ENCODE measurements at regions not wholly inside any gene's neighbourhood (a gene's known extent, or its start where the extent isn't known, plus 50 kb on each side); places are given as distances from the start of the nearest gene placed in this dataset.

DNA sequence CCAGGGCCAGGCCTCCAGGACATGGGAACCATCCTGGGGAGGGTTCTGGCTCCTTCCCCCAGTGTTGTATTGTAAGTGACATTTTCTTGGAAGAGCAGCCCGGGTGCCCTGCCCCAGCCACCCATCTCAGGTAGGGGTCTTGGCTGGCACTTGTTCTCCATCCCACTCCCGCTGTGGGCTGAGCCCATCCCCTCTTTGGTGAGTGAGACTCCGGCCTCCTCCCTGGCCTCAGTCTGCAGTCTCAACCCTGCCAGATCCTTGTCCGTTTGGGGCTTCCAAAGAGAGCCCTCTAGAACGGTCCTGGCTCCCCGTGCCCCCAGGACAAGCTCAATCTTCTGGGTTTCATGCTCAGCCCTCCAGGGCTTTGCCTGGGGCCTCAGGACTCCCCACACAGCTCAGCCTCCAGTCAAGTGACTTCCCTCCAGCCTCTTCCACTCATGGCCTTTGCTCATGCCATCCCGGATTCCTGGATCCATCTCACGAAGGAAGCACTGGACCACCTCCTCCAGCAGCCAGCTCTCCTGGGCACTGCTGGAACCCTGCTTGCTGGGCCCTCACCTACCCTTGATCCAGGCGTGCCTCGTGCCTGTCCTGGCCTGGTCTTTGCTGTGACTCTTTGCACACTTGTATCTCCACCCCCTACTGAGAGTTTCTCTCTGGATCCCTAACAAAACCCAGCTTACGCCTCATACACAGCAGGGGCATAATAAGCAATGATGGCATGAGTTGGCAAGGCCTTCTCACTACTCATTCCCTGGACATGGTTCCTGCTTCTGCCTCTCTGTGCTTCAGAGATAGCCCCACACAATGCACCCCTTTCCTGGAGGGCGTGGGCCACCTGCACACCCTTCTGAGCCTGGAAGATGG, 297.4 kb upstream of the RTL1 start:
- TF ChIP-seq CTCF (IDR thresholded peaks at IDR 0.05) (no peak), ZFX (IDR thresholded peaks at IDR 0.05; ENCODE audit: borderline replicate concordance) (no peak)

Measured in 22Rv1 (cell line).